GM19463 (cell line): ENCODE measurements at regions not wholly inside any gene's neighbourhood (a gene's known extent, or its start where the extent isn't known, plus 50 kb on each side); places are given as distances from the start of the nearest gene placed in this dataset.
"Not testable (repeated sequence)": the region's sequence is repeated elsewhere in the genome, so short reads cannot be mapped to it uniquely, and the experiment has no call there.

Experiments used
- ATAC-seq: cut with Tn5 transposase; IDR thresholded peaks from one replicate; pipeline ENCODE4 v1.9.1; 2021; ENCODE audit warnings: mild to moderate bottlenecking, moderate library complexity; ENCODE audit not compliant: unreplicated experiment

GRCh38 chr3:162367429-162368260, 871.0 kb downstream of the OTOL1 start:
- ATAC-seq: no peak

- ATAC-seq: no peak
Observed at GRCh38 chr3:162368417-162368816, 871.8 kb downstream of the OTOL1 start.

GRCh38 chr3:162369306-162369705, 872.7 kb downstream of the OTOL1 start:
- no peak for ATAC-seq

- ATAC-seq: no peak
Observed at GRCh38 chr3:162370141-162370540, 873.5 kb downstream of the OTOL1 start.

GRCh38 chr3:162376761-162377160, 880.2 kb downstream of the OTOL1 start:
- ATAC-seq: no peak

GRCh38 chr3:162377608-162378007, 881.0 kb downstream of the OTOL1 start:
- ATAC-seq: no peak

GRCh38 chr3:162385387-162385786, 888.8 kb downstream of the OTOL1 start:
- no peak for ATAC-seq

GRCh38 chr3:162390891-162391290, 894.3 kb downstream of the OTOL1 start:
- no peak for ATAC-seq

GRCh38 chr3:162391301-162391700, 894.7 kb downstream of the OTOL1 start:
- no peak for ATAC-seq

- ATAC-seq: no peak
Observed at GRCh38 chr3:162395496-162395895, 898.9 kb downstream of the OTOL1 start.

GRCh38 chr3:162398554-162398953, 901.9 kb downstream of the OTOL1 start:
- no peak for ATAC-seq

- no peak for ATAC-seq
Observed at GRCh38 chr3:162400697-162401096, 904.1 kb downstream of the OTOL1 start.

- ATAC-seq: not testable (repeated sequence)
Observed at GRCh38 chr3:162411556-162411955, 914.9 kb downstream of the OTOL1 start.

- no peak for ATAC-seq
Observed at GRCh38 chr3:162421721-162422120, 925.1 kb downstream of the OTOL1 start.

GRCh38 chr3:162428192-162428591, 931.6 kb downstream of the OTOL1 start:
- no peak for ATAC-seq

- ATAC-seq: no peak
Observed at GRCh38 chr3:162435750-162436149, 939.1 kb downstream of the OTOL1 start.

- ATAC-seq: no peak
Observed at GRCh38 chr3:162436826-162437225, 940.2 kb downstream of the OTOL1 start.

- no peak for ATAC-seq
Observed at GRCh38 chr3:162437480-162437879, 940.9 kb downstream of the OTOL1 start.

GRCh38 chr3:162441716-162442115, 945.1 kb downstream of the OTOL1 start:
- ATAC-seq: no peak

- ATAC-seq: no peak
Observed at GRCh38 chr3:162443376-162443775, 946.8 kb downstream of the OTOL1 start.

GRCh38 chr3:162468791-162469190, 972.2 kb downstream of the OTOL1 start:
- no peak for ATAC-seq

- no peak for ATAC-seq
Observed at GRCh38 chr3:162487138-162487537, 990.5 kb downstream of the OTOL1 start.

GRCh38 chr3:162489853-162490252, 993.2 kb downstream of the OTOL1 start:
- no peak for ATAC-seq
